Erythroblast (primary cell): ENCODE measurements at regions not wholly inside any gene's neighbourhood (a gene's known extent, or its start where the extent isn't known, plus 50 kb on each side); places are given as distances from the start of the nearest gene placed in this dataset.

Experiments used
- GATA1 ChIP-seq: IDR thresholded peaks from 2 replicates; pipeline ENCODE4 v1.6.1; 2011; ENCODE audit warnings: low read depth, mild to moderate bottlenecking, control low read depth, low read length, moderate library complexity
- POLR2A ChIP-seq: IDR thresholded peaks from 2 replicates; pipeline ENCODE4 v1.6.1; 2011; ENCODE audit warnings: mild to moderate bottlenecking, low read length

- no peak for TF ChIP-seq POLR2A
- TF ChIP-seq GATA1 = no peak
Observed at GRCh38 chr2:39938035-39938835, 159.2 kb upstream of the THUMPD2 start.
